H1 (cell line): ENCODE measurements at regions not wholly inside any gene's neighbourhood (a gene's known extent, or its start where the extent isn't known, plus 50 kb on each side); places are given as distances from the start of the nearest gene placed in this dataset.

ENCODE experiments used
- BCL11A ChIP-seq, 2 experiments: IDR thresholded peaks; one replicate each; pipeline ENCODE4 v1.6.1; 2011; ENCODE audit warnings: low read depth in 2 of 2, low read length in 2 of 2, mild to moderate bottlenecking in 2 of 2
- CHD2 ChIP-seq: IDR thresholded peaks from 2 replicates; pipeline ENCODE4 v1.6.1; 2012; ENCODE audit warnings: low read length, improper control_type of control experiment
- CTCF ChIP-seq, 3 experiments: IDR thresholded peaks; 1 replicate in 2 of 3; 2 replicates in 1 of 3; pipeline versions ENCODE4 v1.5.1 to v1.6.1; 2011; ENCODE audit warnings: low read length in 3 of 3, mild to moderate bottlenecking in 3 of 3, inconsistent platforms in 2 of 3, low read depth in 1 of 3, moderate library complexity in 1 of 3; ENCODE audit not compliant: insufficient read depth in 1 of 3; ENCODE audit errors: control extremely low read depth in 1 of 3
- EZH2 ChIP-seq: fragments of 200-600 bp; sonication (generic); IDR thresholded peaks from 2 replicates; pipeline ENCODE4 v1.7.1; 2012; ENCODE audit warnings: low read depth, mild to moderate bottlenecking, moderate library complexity, low read length, inconsistent platforms; ENCODE audit not compliant: severe bottlenecking
- FOSL1 ChIP-seq: IDR thresholded peaks from 2 replicates; pipeline ENCODE4 v1.6.1; 2011; ENCODE audit warnings: mild to moderate bottlenecking, low read depth, low read length, moderate library complexity; ENCODE audit not compliant: insufficient read depth
- GABPA ChIP-seq: IDR thresholded peaks from 2 replicates; pipeline ENCODE4 v1.6.1; 2011; ENCODE audit warnings: mild to moderate bottlenecking, low read length, moderate library complexity, borderline replicate concordance; ENCODE audit not compliant: insufficient read depth
- MAX ChIP-seq: IDR thresholded peaks from 2 replicates; pipeline ENCODE4 v1.6.1; 2012; ENCODE audit warnings: inconsistent platforms
- POLR2AphosphoS5 ChIP-seq: IDR thresholded peaks from 2 replicates; pipeline ENCODE4 v1.6.1; 2011; ENCODE audit warnings: low read depth, low read length
- RAD21 ChIP-seq, 2 experiments: IDR thresholded peaks in 1 of 2; conservative IDR thresholded peaks in 1 of 2; 2 replicates each; pipeline ENCODE4 v1.6.1; 2011; ENCODE audit warnings: low read depth in 2 of 2, low read length in 2 of 2, improper control_type of control experiment in 1 of 2, inconsistent platforms in 1 of 2, mild to moderate bottlenecking in 1 of 2, moderate library complexity in 1 of 2
- RFX5 ChIP-seq: IDR thresholded peaks from 2 replicates; pipeline ENCODE4 v1.6.1; 2011; ENCODE audit warnings: low read depth, low read length, improper control_type of control experiment, borderline replicate concordance
- YY1 ChIP-seq: IDR thresholded peaks from 2 replicates; pipeline ENCODE4 v1.6.1; 2011; ENCODE audit warnings: low read depth, mild to moderate bottlenecking, low read length
- ZNF274 ChIP-seq: IDR thresholded peaks from 2 replicates; pipeline ENCODE4 v1.7.0; 2012; ENCODE audit warnings: low read length, borderline replicate concordance; ENCODE audit errors: extremely low read depth

- no peak for TF ChIP-seq CTCF (IDR thresholded peaks at IDR 0.05; ENCODE audit: control extremely low read depth in 1 of 3, insufficient read depth in 1 of 3, low read depth in 1 of 3, low read length in 3 of 3)
- TF ChIP-seq POLR2AphosphoS5, result no peak
- no peak for TF ChIP-seq RAD21 (IDR thresholded peaks at IDR 0.05 in 1 of 2, conservative IDR thresholded peaks at IDR 0.05 in 1 of 2; ENCODE audit: low read depth in 2 of 2, low read length in 2 of 2)
- no peak for TF ChIP-seq CHD2
- TF ChIP-seq EZH2, result no peak
- no peak for TF ChIP-seq MAX
- no peak for TF ChIP-seq BCL11A (IDR thresholded peaks at IDR 0.05; ENCODE audit: low read depth in 2 of 2, low read length in 2 of 2)
- TF ChIP-seq GABPA, result no peak
- TF ChIP-seq RFX5, result no peak
- TF ChIP-seq FOSL1, result no peak
- TF ChIP-seq ZNF274, result no peak
- no peak for TF ChIP-seq YY1
These were observed 425.3 kb downstream of the GPATCH2 start for GRCh38 chr1:217205578-217205977.
